ENCODE measurements at regions not wholly inside any gene's neighbourhood (a gene's known extent, or its start where the extent isn't known, plus 50 kb on each side); places are given as distances from the start of the nearest gene placed in this dataset.

DNA sequence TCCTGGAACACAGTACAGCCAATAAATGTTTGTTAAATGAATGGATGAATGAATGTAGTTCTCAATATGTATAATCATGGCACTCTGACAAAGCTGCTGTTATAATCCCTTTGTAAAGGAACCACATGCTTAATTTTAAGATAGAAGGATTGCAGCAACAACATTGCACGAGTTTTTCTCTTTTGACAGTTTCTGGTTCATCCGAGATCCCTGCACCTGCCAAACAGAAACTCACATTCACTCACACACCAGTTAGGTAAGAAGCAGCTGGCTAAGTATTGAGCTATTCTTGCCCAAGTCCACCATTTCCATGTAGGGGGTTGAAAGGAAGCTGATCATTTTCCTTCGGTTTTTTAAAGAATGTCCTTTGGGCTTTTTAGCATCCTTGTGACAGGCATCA lies 133.7 kb upstream of the MAP1B start:
- 70 to 77% methylated on average over 3 of the region's 3 CpGs for WGBS, 2 donors
- H3K27ac ChIP-seq: peak overlapping the region; percentile 29 to 71 (median 62)
- no peak overlapping the region for H3K4me3 ChIP-seq
- no peak for TF ChIP-seq EP300 (IDR thresholded peaks at IDR 0.05)
- TF ChIP-seq POLR2AphosphoS5 (IDR thresholded peaks at IDR 0.05): no peak
- TF ChIP-seq CTCF (IDR thresholded peaks at IDR 0.05): no peak
- no peak for TF ChIP-seq POLR2A (IDR thresholded peaks at IDR 0.05)
- H3K4me1 ChIP-seq: peaks cover 0 to 24% (median 15%) of the 10 kb centered on the region in 4 donors
- H3K9me3 ChIP-seq: no peaks in the 10 kb centered on the region
- no peaks in the 10 kb centered on the region for H3K27me3 ChIP-seq
- DNase-seq: no peak
- H3K36me3 ChIP-seq: no peaks in the 10 kb centered on the region
- intact Hi-C loops (cut with DNase I): no loop called here

- intact Hi-C loops (cut with DNase I): no loop called here
- Histone ChIP-seq H3K27me3 (no peaks in the 10 kb centered on the region), H3K9me3 (no peaks in the 10 kb centered on the region), H3K4me1 (peaks cover 0 to 24% (median 15%) of the 10 kb centered on the region in 4 donors), H3K27ac (peak overlapping the region; percentile 29 to 71 (median 62)), H3K4me3 (no peak overlapping the region), H3K36me3 (no peaks in the 10 kb centered on the region)
- 81 to 87% methylated on average over 1 of the region's 1 CpG for WGBS, 2 donors
- TF ChIP-seq EP300 (IDR thresholded peaks at IDR 0.05) (peak in 2 of 4 donors; percentile 56 to 74), POLR2A (IDR thresholded peaks at IDR 0.05) (no peak), POLR2AphosphoS5 (IDR thresholded peaks at IDR 0.05) (peak in 3 of 4 donors; percentile 48 to 70 (median 68)), CTCF (IDR thresholded peaks at IDR 0.05) (no peak)
- no peak for DNase-seq
These were observed 133.1 kb upstream of the MAP1B start for GRCh38 chr5:71974165-71974564.

GRCh38 chr5:71974622-71975021 lies 132.7 kb upstream of the MAP1B start:
- H3K27ac ChIP-seq: peak overlapping the region in 2 of 4 donors; percentile 63 to 71
- 83 to 86% methylated on average over 1 of the region's 1 CpG for WGBS, 2 donors
- no peak for TF ChIP-seq CTCF (IDR thresholded peaks at IDR 0.05)
- TF ChIP-seq EP300 (IDR thresholded peaks at IDR 0.05): no peak
- TF ChIP-seq POLR2A (IDR thresholded peaks at IDR 0.05): no peak
- no peak for TF ChIP-seq POLR2AphosphoS5 (IDR thresholded peaks at IDR 0.05)
- no peaks in the 10 kb centered on the region for H3K27me3 ChIP-seq
- H3K4me1 ChIP-seq: peaks cover 0 to 24% (median 15%) of the 10 kb centered on the region in 4 donors
- H3K4me3 ChIP-seq: no peak overlapping the region
- no peak for DNase-seq
- no peaks in the 10 kb centered on the region for H3K9me3 ChIP-seq
- no peaks in the 10 kb centered on the region for H3K36me3 ChIP-seq
- intact Hi-C loops (cut with DNase I): no loop called here

- H3K27ac ChIP-seq: no peak overlapping the region
- H3K27me3 ChIP-seq: no peaks in the 10 kb centered on the region
- peaks cover 0 to 24% (median 15%) of the 10 kb centered on the region in 4 donors for H3K4me1 ChIP-seq
- H3K4me3 ChIP-seq: no peak overlapping the region
- no peaks in the 10 kb centered on the region for H3K9me3 ChIP-seq
- intact Hi-C loops (cut with DNase I): no loop called here
- H3K36me3 ChIP-seq: no peaks in the 10 kb centered on the region
- 76% methylated on average over 3 of the region's 3 CpGs for WGBS, 2 donors
- DNase-seq: no peak
- TF ChIP-seq POLR2AphosphoS5 (IDR thresholded peaks at IDR 0.05): no peak
- TF ChIP-seq EP300 (IDR thresholded peaks at IDR 0.05): no peak
- TF ChIP-seq CTCF (IDR thresholded peaks at IDR 0.05): no peak
- TF ChIP-seq POLR2A (IDR thresholded peaks at IDR 0.05): no peak
These were observed 130.8 kb upstream of the MAP1B start for GRCh38 chr5:71976449-71976848.

DNA sequence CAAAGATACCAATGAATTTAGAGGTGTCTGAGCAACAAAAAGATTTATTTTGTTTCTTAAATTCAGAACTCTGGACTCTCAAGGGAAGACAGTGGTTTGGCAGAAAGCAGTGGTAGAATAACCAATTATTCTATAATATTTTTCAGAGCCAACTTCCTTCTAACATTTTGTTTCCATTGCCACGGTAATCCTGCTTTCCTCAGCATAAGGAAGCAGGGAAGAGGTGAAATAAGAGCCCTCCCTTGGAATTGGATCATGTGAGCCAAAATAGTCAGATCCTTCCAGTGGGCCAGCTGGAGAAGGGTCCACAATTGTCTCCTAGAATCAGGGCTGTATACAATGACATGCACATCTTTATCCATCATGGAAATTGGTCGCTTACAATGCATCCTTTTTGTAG lies 130.0 kb upstream of the MAP1B start:
- Histone ChIP-seq H3K27ac (no peak overlapping the region), H3K4me1 (peaks cover 0 to 24% (median 15%) of the 10 kb centered on the region in 4 donors), H3K9me3 (no peaks in the 10 kb centered on the region), H3K27me3 (no peaks in the 10 kb centered on the region), H3K36me3 (no peaks in the 10 kb centered on the region), H3K4me3 (no peak overlapping the region)
- intact Hi-C loops (cut with DNase I): no loop called here
- TF ChIP-seq CTCF (IDR thresholded peaks at IDR 0.05) (no peak), POLR2AphosphoS5 (IDR thresholded peaks at IDR 0.05) (no peak), POLR2A (IDR thresholded peaks at IDR 0.05) (no peak), EP300 (IDR thresholded peaks at IDR 0.05) (no peak)
- DNase-seq: no peak
- whole genome bisulfite sequencing, 2 donors: 54 to 73% methylated on average over 2 of the region's 2 CpGs
